Upper lobe of left lung (tissue), 6 donors: ENCODE measurements at regions not wholly inside any gene's neighbourhood (a gene's known extent, or its start where the extent isn't known, plus 50 kb on each side); places are given as distances from the start of the nearest gene placed in this dataset.

Experiments used
- ATAC-seq, 2 donors: fragments of 200-7000 bp; cut with Tn5 transposase; one replicate each; pipeline ENCODE4 v1.9.1; 2022; ENCODE audit warnings: mild to moderate bottlenecking in 2 of 2, moderate library complexity in 2 of 2; ENCODE audit not compliant: low FRiP score in 2 of 2
- DNase-seq, 2 donors: peaks; one replicate each; pipeline ENCODE4 v3.0.0-alpha.2; 2019 to 2020
- H3K27ac ChIP-seq, 4 donors: fragments of 200-600 bp; sonication (generic); one replicate each; pipeline ENCODE4 v1.5.1; 2016 to 2019
- H3K27me3 ChIP-seq, 4 donors: fragments of 200-600 bp; sonication (generic); one replicate each; pipeline ENCODE4 v1.5.1; 2017 to 2019
- H3K36me3 ChIP-seq, 4 donors: fragments of 200-600 bp; sonication (generic); one replicate each; pipeline ENCODE4 v1.5.1; 2016 to 2019
- H3K4me1 ChIP-seq, 4 donors: fragments of 200-600 bp; sonication (generic); one replicate each; pipeline ENCODE4 v1.5.1; 2018 to 2019
- H3K4me3 ChIP-seq, 4 donors: fragments of 200-600 bp; sonication (generic); one replicate each; pipeline ENCODE4 v1.5.1; 2017 to 2019; ENCODE audit warnings: mild to moderate bottlenecking in 2 of 4, moderate library complexity in 1 of 4
- H3K9me3 ChIP-seq, 4 donors: fragments of 200-600 bp; sonication (generic); one replicate each; pipeline ENCODE4 v1.5.1; 2018 to 2019
- CTCF ChIP-seq, 6 experiments: fragments of 450-650 bp in 4 of 6; fragments of 200-600 bp in 2 of 6; sonication (generic) in 2 of 6; IDR thresholded peaks; one replicate each; pipeline ENCODE4 v1.5.1; 2016 to 2019; ENCODE audit warnings: antibody characterized with exemption in 6 of 6
- EP300 ChIP-seq, 4 donors: sonication (generic); formaldehyde crosslinking; IDR thresholded peaks; one replicate each; pipeline ENCODE4 v1.5.1; 2017; ENCODE audit warnings: antibody characterized with exemption in 4 of 4, control low read depth in 2 of 4
- POLR2A ChIP-seq, 4 donors: fragments of 450-650 bp; IDR thresholded peaks; one replicate each; pipeline ENCODE4 v1.5.1; 2016 to 2017; ENCODE audit warnings: antibody characterized with exemption in 4 of 4, mild to moderate bottlenecking in 2 of 4
- POLR2AphosphoS5 ChIP-seq, 2 donors: sonication (generic); formaldehyde crosslinking; IDR thresholded peaks; one replicate each; pipeline ENCODE4 v1.5.1; 2017; ENCODE audit warnings: antibody characterized with exemption in 2 of 2
- WGBS, 2 donors: methylation state at CpG; one replicate each; pipeline ENCODE4 v1.1.5; 2017 to 2018; 5-methylcytosine and 5-hydroxymethylcytosine counted together
- donor health status: DM: no; HTN: no; CAD: no; lungs with moderate emphysema.
- donor health status: DM: no; HTN: yes; CAD: no; lungs with severe emphysema.

- TF ChIP-seq POLR2AphosphoS5 (IDR thresholded peaks at IDR 0.05) (no peak), POLR2A (IDR thresholded peaks at IDR 0.05) (no peak), EP300 (IDR thresholded peaks at IDR 0.05) (no peak), CTCF (IDR thresholded peaks at IDR 0.05) (no peak)
- Histone ChIP-seq H3K4me1 (no peaks in the 10 kb centered on the region), H3K4me3 (no peak overlapping the region), H3K9me3 (no peaks in the 10 kb centered on the region), H3K27me3 (no peaks in the 10 kb centered on the region), H3K36me3 (no peaks in the 10 kb centered on the region), H3K27ac (no peak overlapping the region)
- ATAC-seq: no peak
- WGBS, 2 donors: 93 to 100% methylated on average over 1 of the region's 1 CpG
- no peak for DNase-seq
Observed at GRCh38 chr6:140285998-140286690, 911.7 kb upstream of the CITED2 start.

GRCh38 chr6:140285471-140285870, 911.0 kb upstream of the CITED2 start:
- no peaks in the 10 kb centered on the region for H3K36me3 ChIP-seq
- H3K9me3 ChIP-seq: no peaks in the 10 kb centered on the region
- no peak overlapping the region for H3K4me3 ChIP-seq
- TF ChIP-seq CTCF (IDR thresholded peaks at IDR 0.05) (no peak), POLR2AphosphoS5 (IDR thresholded peaks at IDR 0.05) (no peak), POLR2A (IDR thresholded peaks at IDR 0.05) (no peak), EP300 (IDR thresholded peaks at IDR 0.05) (no peak)
- H3K27me3 ChIP-seq: no peaks in the 10 kb centered on the region
- no peak overlapping the region for H3K27ac ChIP-seq
- H3K4me1 ChIP-seq: no peaks in the 10 kb centered on the region
- WGBS, 2 donors: 61 to 71% methylated on average over 2 of the region's 2 CpGs
- DNase-seq (no peak), ATAC-seq (no peak)

GRCh38 chr6:140284871-140285270, 910.4 kb upstream of the CITED2 start:
- Histone ChIP-seq H3K36me3 (no peaks in the 10 kb centered on the region), H3K4me3 (no peak overlapping the region), H3K9me3 (no peaks in the 10 kb centered on the region), H3K27ac (no peak overlapping the region), H3K4me1 (no peaks in the 10 kb centered on the region), H3K27me3 (no peaks in the 10 kb centered on the region)
- no peak for TF ChIP-seq EP300 (IDR thresholded peaks at IDR 0.05)
- TF ChIP-seq POLR2AphosphoS5 (IDR thresholded peaks at IDR 0.05): no peak
- no peak for TF ChIP-seq POLR2A (IDR thresholded peaks at IDR 0.05)
- no peak for TF ChIP-seq CTCF (IDR thresholded peaks at IDR 0.05)
- no peak for ATAC-seq
- DNase-seq: no peak
- WGBS, 2 donors: 55 to 67% methylated on average over 1 of the region's 1 CpG

GRCh38 chr6:140283197-140283596, 908.7 kb upstream of the CITED2 start:
- Histone ChIP-seq H3K36me3 (no peaks in the 10 kb centered on the region), H3K9me3 (no peaks in the 10 kb centered on the region), H3K4me3 (no peak overlapping the region), H3K4me1 (no peaks in the 10 kb centered on the region), H3K27me3 (no peaks in the 10 kb centered on the region), H3K27ac (no peak overlapping the region)
- 49 to 52% methylated on average over 2 of the region's 2 CpGs for WGBS, 2 donors
- DNase-seq (no peak), ATAC-seq (no peak)
- TF ChIP-seq EP300 (IDR thresholded peaks at IDR 0.05) (no peak), CTCF (IDR thresholded peaks at IDR 0.05) (no peak), POLR2A (IDR thresholded peaks at IDR 0.05) (no peak), POLR2AphosphoS5 (IDR thresholded peaks at IDR 0.05) (no peak)

- Histone ChIP-seq H3K4me1 (no peaks in the 10 kb centered on the region), H3K27me3 (no peaks in the 10 kb centered on the region), H3K27ac (no peak overlapping the region), H3K36me3 (no peaks in the 10 kb centered on the region), H3K9me3 (no peaks in the 10 kb centered on the region), H3K4me3 (no peak overlapping the region)
- 97 to 100% methylated on average over 1 of the region's 1 CpG for WGBS, 2 donors
- DNase-seq: no peak
- no peak for TF ChIP-seq EP300 (IDR thresholded peaks at IDR 0.05)
- TF ChIP-seq CTCF (IDR thresholded peaks at IDR 0.05): no peak
- no peak for TF ChIP-seq POLR2A (IDR thresholded peaks at IDR 0.05)
- TF ChIP-seq POLR2AphosphoS5 (IDR thresholded peaks at IDR 0.05): no peak
- no peak for ATAC-seq
Observed at GRCh38 chr6:140281767-140282166, 907.3 kb upstream of the CITED2 start.
